CD4-positive, alpha-beta T cell treated with Interleukin-4 for 1 hour (primary cell): ENCODE measurements at regions not wholly inside any gene's neighbourhood (a gene's known extent, or its start where the extent isn't known, plus 50 kb on each side); places are given as distances from the start of the nearest gene placed in this dataset.
A peak's percentile ranks its signal among the peaks of the same experiment; 100 is the strongest.
"Not testable (repeated sequence)": the region's sequence is repeated elsewhere in the genome, so short reads cannot be mapped to it uniquely, and the experiment has no call there.

ENCODE experiments used
- DNase-seq, 2 donors: peaks; one replicate each; pipeline ENCODE4 v3.0.0-alpha.2; 2020 to 2022

GRCh38 chrX:1779626-1780025 lies 164.8 kb downstream of the ASMT start:
- no peak for DNase-seq

GRCh38 chrX:1781766-1782165 lies 166.9 kb downstream of the ASMT start:
- no peak for DNase-seq

- no peak for DNase-seq
Observed at GRCh38 chrX:1784773-1785172, 169.9 kb downstream of the ASMT start.

- no peak for DNase-seq
Observed at GRCh38 chrX:1788300-1788911, 173.5 kb downstream of the ASMT start.

- no peak for DNase-seq
Observed at GRCh38 chrX:1792636-1793035, 177.8 kb downstream of the ASMT start.

- DNase-seq = no peak
Observed at GRCh38 chrX:1794586-1794985, 179.7 kb downstream of the ASMT start.

GRCh38 chrX:1802912-1803311 lies 188.1 kb downstream of the ASMT start:
- DNase-seq = no peak

GRCh38 chrX:1803741-1804140 lies 188.9 kb downstream of the ASMT start:
- DNase-seq = no peak

GRCh38 chrX:1807301-1807731 lies 192.5 kb downstream of the ASMT start:
- DNase-seq = no peak

- DNase-seq = no peak
Observed at GRCh38 chrX:1809581-1809980, 194.7 kb downstream of the ASMT start.

GRCh38 chrX:1813809-1814208 lies 198.9 kb downstream of the ASMT start:
- peak in 1 of 2 donors; percentile 30 for DNase-seq

- DNase-seq = no peak
Observed at GRCh38 chrX:1815456-1816175, 200.8 kb downstream of the ASMT start.

- not testable (repeated sequence) for DNase-seq
Observed at GRCh38 chrX:1816387-1816982, 201.6 kb downstream of the ASMT start.

- no peak for DNase-seq
Observed at GRCh38 chrX:1821846-1822245, 207.0 kb downstream of the ASMT start.

- DNase-seq = no peak
Observed at GRCh38 chrX:1824855-1825254, 210.0 kb downstream of the ASMT start.

GRCh38 chrX:1833656-1834360 lies 218.9 kb downstream of the ASMT start:
- no peak for DNase-seq

- DNase-seq = no peak
Observed at GRCh38 chrX:1835056-1835455, 220.2 kb downstream of the ASMT start.

GRCh38 chrX:1836683-1837082 lies 221.8 kb downstream of the ASMT start:
- no peak for DNase-seq

- DNase-seq = no peak
Observed at GRCh38 chrX:1841746-1842145, 226.9 kb downstream of the ASMT start.

GRCh38 chrX:1847000-1847399 lies 232.1 kb downstream of the ASMT start:
- DNase-seq = not testable (repeated sequence)

GRCh38 chrX:1847790-1848189 lies 232.9 kb downstream of the ASMT start:
- not testable (repeated sequence) for DNase-seq

GRCh38 chrX:1851527-1851926 lies 236.7 kb downstream of the ASMT start:
- no peak for DNase-seq

- DNase-seq = no peak
Observed at GRCh38 chrX:1852082-1852481, 237.2 kb downstream of the ASMT start.

GRCh38 chrX:1853447-1853846 lies 238.6 kb downstream of the ASMT start:
- no peak for DNase-seq
